H1 (cell line): ENCODE measurements at regions not wholly inside any gene's neighbourhood (a gene's known extent, or its start where the extent isn't known, plus 50 kb on each side); places are given as distances from the start of the nearest gene placed in this dataset.

ENCODE experiments used
- CTCF ChIA-PET: fragments of 300-600 bp; sonication (Branson Sonifier 250); formaldehyde crosslinking; loops from one replicate; lab custom pipeline; 2021; ENCODE audit not compliant: partially characterized antibody; lab: Charles Lee
- POLR2A ChIA-PET: fragments of 300-600 bp; sonication (Branson Sonifier 250); formaldehyde crosslinking; loops from one replicate; lab custom pipeline; 2021; ENCODE audit warnings: inconsistent platforms; ENCODE audit not compliant: partially characterized antibody; lab: Charles Lee
- DNase-seq, 2 experiments: peaks; one replicate each; pipeline versions ENCODE4 v3.0.0 to v3.0.0-alpha.2; 2010 to 2022; ENCODE audit warnings: low spot score in 2 of 2, low read depth in 1 of 2, mixed read lengths in 1 of 2
- FAIRE-seq: peaks from 2 replicates; lab custom pipeline; 2011; peaks lifted over from hg19 to GRCh38; lab: Jason Lieb, UNC
- H2AFZ ChIP-seq: 2 replicates; pipeline ENCODE4 v1.8.1; 2012; ENCODE audit warnings: low read length, inconsistent platforms
- H2AK5ac ChIP-seq: 2 replicates; pipeline ENCODE4 v1.6.1; 2013; ENCODE audit warnings: low read depth, low read length
- H2BK120ac ChIP-seq: replicated peaks from 2 replicates; pipeline ENCODE3; 2013; ENCODE audit warnings: low read depth, low read length, inconsistent platforms
- H2BK12ac ChIP-seq: 2 replicates; pipeline ENCODE4 v1.6.1; 2013; ENCODE audit warnings: low read depth, low read length
- H2BK15ac ChIP-seq: 2 replicates; pipeline ENCODE4 v1.6.1; 2013; ENCODE audit warnings: low read length
- H2BK20ac ChIP-seq: 2 replicates; pipeline ENCODE4 v1.6.1; 2013; ENCODE audit warnings: low read length
- H2BK5ac ChIP-seq: 2 replicates; pipeline ENCODE4 v1.6.1; 2013; ENCODE audit warnings: low read depth, low read length
- H3K14ac ChIP-seq: 2 replicates; pipeline ENCODE4 v1.6.1; 2013; ENCODE audit warnings: inconsistent platforms; ENCODE audit not compliant: insufficient read length
- H3K18ac ChIP-seq: 2 replicates; pipeline ENCODE4 v1.6.1; 2013; ENCODE audit warnings: low read length; ENCODE audit errors: extremely low read depth
- H3K23ac ChIP-seq: 2 replicates; pipeline ENCODE4 v1.6.1; 2013; ENCODE audit warnings: inconsistent platforms; ENCODE audit not compliant: insufficient read length
- H3K23me2 ChIP-seq: 2 replicates; pipeline ENCODE4 v1.6.1; 2013; ENCODE audit warnings: low read depth, low read length
- H3K27ac ChIP-seq: 2 replicates; pipeline ENCODE4 v1.6.1; 2011; ENCODE audit warnings: low read depth, low read length, inconsistent platforms
- H3K27me3 ChIP-seq, 4 experiments: replicated peaks in 1 of 4; 1 replicate in 1 of 4; 2 replicates in 3 of 4; pipeline versions ENCODE4 v1.6.1 to v1.8.1; 2011 to 2013; ENCODE audit warnings: low read length in 3 of 4, mild to moderate bottlenecking in 3 of 4, inconsistent platforms in 2 of 4, mixed read lengths in 2 of 4, moderate library complexity in 1 of 4; ENCODE audit not compliant: control insufficient read depth in 3 of 4, insufficient read depth in 3 of 4; ENCODE audit errors: extremely low read depth in 1 of 4
- H3K36me3 ChIP-seq, 4 experiments: 2 replicates each; pipeline versions ENCODE4 v1.6.1 to v1.8.1; 2011 to 2013; ENCODE audit warnings: mild to moderate bottlenecking in 4 of 4, low read length in 3 of 4, moderate library complexity in 2 of 4, control low read depth in 1 of 4, inconsistent platforms in 1 of 4; ENCODE audit not compliant: insufficient read depth in 4 of 4, control insufficient read depth in 2 of 4
- H3K4ac ChIP-seq: replicated peaks from 2 replicates; pipeline ENCODE3; 2013; ENCODE audit warnings: low read length, low read depth, mixed read lengths, inconsistent platforms; ENCODE audit not compliant: insufficient read length
- H3K4me1 ChIP-seq, 4 experiments: replicated peaks in 1 of 4; 1 replicate in 1 of 4; 2 replicates in 3 of 4; pipeline versions ENCODE4 v1.6.1 to v1.8.1; 2011 to 2013; ENCODE audit warnings: low read length in 3 of 4, inconsistent platforms in 2 of 4, mixed read lengths in 1 of 4; ENCODE audit not compliant: insufficient read depth in 4 of 4, control insufficient read depth in 3 of 4
- H3K4me2 ChIP-seq, 2 experiments: 2 replicates each; pipeline versions ENCODE4 v1.6.1 to v1.8.1; 2011 to 2013; ENCODE audit warnings: low read depth in 2 of 2, low read length in 2 of 2, control low read depth in 1 of 2, inconsistent platforms in 1 of 2, mild to moderate bottlenecking in 1 of 2; ENCODE audit not compliant: insufficient read depth in 1 of 2
- H3K4me3 ChIP-seq, 4 experiments: fragments of 200-600, 300-600 bp in 1 of 4; sonication (generic), shearing (Covaris generic), sonication (Bioruptor Twin) in 1 of 4; 2 replicates each; pipeline versions ENCODE4 v1.5.1 to v1.8.1; 2011 to 2016; ENCODE audit warnings: low read length in 4 of 4, low read depth in 3 of 4, control low read depth in 2 of 4, inconsistent platforms in 2 of 4, mild to moderate bottlenecking in 2 of 4, mixed read lengths in 1 of 4, moderate library complexity in 1 of 4; ENCODE audit not compliant: insufficient read depth in 2 of 4; ENCODE audit errors: extremely low read depth in 1 of 4
- H3K56ac ChIP-seq: replicated peaks from 2 replicates; pipeline ENCODE3; 2013; ENCODE audit warnings: low read depth, mild to moderate bottlenecking, mixed read lengths, low read length, inconsistent platforms; ENCODE audit not compliant: insufficient read length
- H3K79me1 ChIP-seq: 2 replicates; pipeline ENCODE4 v1.6.1; 2013; ENCODE audit warnings: low read depth, low read length, control low read depth
- H3K79me2 ChIP-seq, 2 experiments: 2 replicates each; pipeline versions ENCODE4 v1.6.1 to v1.8.1; 2012 to 2013; ENCODE audit warnings: low read length in 2 of 2, mild to moderate bottlenecking in 2 of 2, inconsistent platforms in 1 of 2; ENCODE audit not compliant: insufficient read depth in 2 of 2, control insufficient read depth in 1 of 2
- H3K9ac ChIP-seq, 4 experiments: replicated peaks in 1 of 4; 1 replicate in 1 of 4; 2 replicates in 3 of 4; pipeline versions ENCODE4 v1.6.1 to v1.8.1; 2011 to 2013; ENCODE audit warnings: low read depth in 3 of 4, low read length in 3 of 4, control low read depth in 2 of 4, mild to moderate bottlenecking in 2 of 4, moderate library complexity in 2 of 4, inconsistent platforms in 1 of 4; ENCODE audit errors: extremely low read depth in 1 of 4
- H3K9me3 ChIP-seq, 2 experiments: 2 replicates each; pipeline versions ENCODE4 v1.6.1 to v1.8.1; 2012 to 2013; ENCODE audit warnings: mild to moderate bottlenecking in 2 of 2, moderate library complexity in 2 of 2, control low read depth in 1 of 2, inconsistent platforms in 1 of 2, low read depth in 1 of 2, low read length in 1 of 2, mixed read lengths in 1 of 2; ENCODE audit not compliant: insufficient read depth in 2 of 2
- H4K20me1 ChIP-seq, 2 experiments: replicated peaks in 1 of 2; 2 replicates each; pipeline versions ENCODE3 to v1.8.1; 2011 to 2013; ENCODE audit warnings: inconsistent platforms in 2 of 2, low read length in 2 of 2, mild to moderate bottlenecking in 1 of 2; ENCODE audit not compliant: insufficient read depth in 2 of 2, control insufficient read depth in 1 of 2
- H4K5ac ChIP-seq: 2 replicates; pipeline ENCODE4 v1.6.1; 2013; ENCODE audit warnings: low read length, low read depth, mixed read lengths, inconsistent platforms; ENCODE audit not compliant: insufficient read length
- H4K8ac ChIP-seq: 2 replicates; pipeline ENCODE4 v1.8.0; 2013; ENCODE audit warnings: mild to moderate bottlenecking, moderate library complexity, low read length, inconsistent platforms; ENCODE audit not compliant: insufficient read depth; ENCODE audit errors: extremely low read depth
- H4K91ac ChIP-seq: replicated peaks from 2 replicates; pipeline ENCODE3; 2013; ENCODE audit warnings: low read length, mixed read lengths, inconsistent platforms; ENCODE audit not compliant: insufficient read length
- CBX8 ChIP-seq: fragments of 300-800, 300-1000 bp; sonication (generic); IDR thresholded peaks from 2 replicates; pipeline ENCODE4 v1.7.1; 2016; ENCODE audit warnings: low read depth, low read length, borderline replicate concordance
- CTCF ChIP-seq, 3 experiments: IDR thresholded peaks; 1 replicate in 2 of 3; 2 replicates in 1 of 3; pipeline versions ENCODE4 v1.5.1 to v1.6.1; 2011; ENCODE audit warnings: low read length in 3 of 3, mild to moderate bottlenecking in 3 of 3, inconsistent platforms in 2 of 3, low read depth in 1 of 3, moderate library complexity in 1 of 3; ENCODE audit not compliant: insufficient read depth in 1 of 3; ENCODE audit errors: control extremely low read depth in 1 of 3
- FOSL1 ChIP-seq: IDR thresholded peaks from 2 replicates; pipeline ENCODE4 v1.6.1; 2011; ENCODE audit warnings: mild to moderate bottlenecking, low read depth, low read length, moderate library complexity; ENCODE audit not compliant: insufficient read depth
- KDM1A ChIP-seq: fragments of 200-600, 300-600 bp; sonication (generic); IDR thresholded peaks from 2 replicates; pipeline ENCODE4 v1.7.1; 2016; ENCODE audit warnings: mild to moderate bottlenecking, low read length, borderline replicate concordance
- RAD21 ChIP-seq, 2 experiments: IDR thresholded peaks in 1 of 2; conservative IDR thresholded peaks in 1 of 2; 2 replicates each; pipeline ENCODE4 v1.6.1; 2011; ENCODE audit warnings: low read depth in 2 of 2, low read length in 2 of 2, improper control_type of control experiment in 1 of 2, inconsistent platforms in 1 of 2, mild to moderate bottlenecking in 1 of 2, moderate library complexity in 1 of 2
- RXRA ChIP-seq: IDR thresholded peaks from 2 replicates; pipeline ENCODE4 v1.6.1; 2011; ENCODE audit warnings: low read depth, mild to moderate bottlenecking, low read length, moderate library complexity; ENCODE audit not compliant: insufficient read depth
- YY1 ChIP-seq: IDR thresholded peaks from 2 replicates; pipeline ENCODE4 v1.6.1; 2011; ENCODE audit warnings: low read depth, mild to moderate bottlenecking, low read length
- WGBS, 2 experiments: shearing (Covaris generic) in 1 of 2; methylation state at CpG; one replicate each; pipeline versions ENCODE4 v1.1.6 to v1.1.7; 2013 to 2015; ENCODE audit warnings: low lambda C conversion rate in 2 of 2, mixed read lengths in 2 of 2, inconsistent platforms in 1 of 2, low coverage in 1 of 2, missing lambda C conversion rate in 1 of 2; ENCODE audit not compliant: insufficient replicate concordance in 2 of 2, insufficient coverage in 1 of 2, insufficient read length in 1 of 2; ENCODE audit errors: extremely low coverage in 1 of 2, missing lambda C conversion rate in 1 of 2; 5-methylcytosine and 5-hydroxymethylcytosine counted together

DNA sequence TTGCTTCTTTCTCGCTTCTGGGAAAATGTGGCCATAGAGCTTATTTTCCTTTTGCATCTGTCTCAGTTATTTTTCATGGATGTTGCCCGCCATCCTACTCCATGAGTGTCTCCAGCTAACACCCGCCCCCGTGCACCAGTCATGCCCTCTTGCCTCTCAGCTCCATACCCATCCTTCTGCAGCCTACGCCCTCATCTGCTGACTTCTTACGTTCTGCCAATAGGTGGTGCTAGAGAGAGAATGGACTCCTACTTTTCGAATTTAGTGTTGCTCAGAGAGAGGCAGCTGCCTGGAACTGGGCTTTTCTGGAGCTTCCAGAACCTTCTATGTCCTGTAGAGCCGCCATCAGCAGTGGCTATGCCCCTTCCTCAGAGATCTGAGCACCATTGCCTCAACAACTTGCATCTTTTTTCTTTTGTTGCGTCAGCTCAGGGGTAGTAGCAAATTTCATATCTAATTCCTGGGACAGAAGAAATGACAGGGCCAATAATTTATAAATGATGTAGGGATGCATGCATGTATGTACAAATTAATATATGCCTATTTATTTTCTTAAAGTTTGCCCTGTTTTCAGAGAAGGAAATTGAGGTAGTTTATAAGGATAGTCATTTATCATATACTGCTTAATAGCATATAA, 119.7 kb upstream of the MYOCD start:
- Histone ChIP-seq H3K9me3 (no peaks in the 10 kb centered on the region), H3K27ac (no peak overlapping the region), H3K23ac (no peak overlapping the region), H2AK5ac (no peak overlapping the region), H3K14ac (no peak overlapping the region), H2BK5ac (no peak overlapping the region), H2AFZ (no peak overlapping the region), H3K23me2 (no peaks in the 10 kb centered on the region), H4K5ac (no peak overlapping the region), H3K18ac (no peak overlapping the region), H3K79me1 (no peaks in the 10 kb centered on the region), H3K4me1 (no peaks in the 10 kb centered on the region), H3K79me2 (no peaks in the 10 kb centered on the region), H3K4me2 (no peak overlapping the region), H2BK120ac (no peak overlapping the region), H2BK15ac (no peak overlapping the region), H3K4me3 (no peak overlapping the region), H3K9ac (no peak overlapping the region), H3K27me3 (no peaks in the 10 kb centered on the region), H4K8ac (no peak overlapping the region), H3K56ac (no peak overlapping the region), H2BK20ac (no peak overlapping the region), H3K4ac (no peak overlapping the region), H2BK12ac (no peak overlapping the region), H4K20me1 (no peaks in the 10 kb centered on the region), H3K36me3 (no peaks in the 10 kb centered on the region), H4K91ac (no peak overlapping the region)
- FAIRE-seq, result peak; percentile 24
- WGBS, 2 experiments, result 38% methylated on average over 8 of the region's 9 CpGs; no CpG with 5 or more reads in 1 of the 2 experiments
- ChIA-PET POLR2A (interaction anchor here (1.1 kb wide), 1 partner anchor 196 kb away, joined by 4 read pairs; no protein-coding TSS in a partner anchor), CTCF (interaction anchor here (0.6 to 3.7 kb wide), 60 partner anchors 8 to 866 kb away, joined by 3 to 29 read pairs (median 5); no protein-coding TSS in a partner anchor)
- TF ChIP-seq CTCF (IDR thresholded peaks at IDR 0.05; ENCODE audit: control extremely low read depth in 1 of 3, insufficient read depth in 1 of 3, low read depth in 1 of 3, low read length in 3 of 3) (peak; percentile 48 to 89 (median 66)), FOSL1 (no peak), CBX8 (no peak), KDM1A (no peak), YY1 (peak; percentile 65), RAD21 (IDR thresholded peaks at IDR 0.05 in 1 of 2, conservative IDR thresholded peaks at IDR 0.05 in 1 of 2; ENCODE audit: low read depth in 2 of 2, low read length in 2 of 2) (peak; percentile 65 to 77), RXRA (no peak)
- DNase-seq, result peak; percentile 27 to 61
